ENCODE measurements at regions not wholly inside any gene's neighbourhood (a gene's known extent, or its start where the extent isn't known, plus 50 kb on each side); places are given as distances from the start of the nearest gene placed in this dataset.

GRCh38 chr18:46407486-46408166 lies 249.4 kb downstream of the LOXHD1 start:
- intact Hi-C loops (cut with micrococcal nuclease; ENCODE audit: unreplicated experiment): loop anchor here (2.0 kb wide), 1 partner anchor 251 kb away; no protein-coding TSS in a partner anchor
- ChIA-PET POLR2A (no interaction called here), CTCF (no interaction called here)
- Mint-ChIP-seq H3K27me3 (ENCODE audit: insufficient read depth, unreplicated experiment) (peaks cover 15% of the 10 kb centered on the region), H3K36me3 (ENCODE audit: insufficient read depth, unreplicated experiment) (no peaks in the 10 kb centered on the region), H3K4me3 (ENCODE audit: unreplicated experiment) (no peak overlapping the region), H3K27ac (ENCODE audit: unreplicated experiment) (no peak overlapping the region), H3K9me3 (ENCODE audit: unreplicated experiment) (no peaks in the 10 kb centered on the region), H3K4me1 (ENCODE audit: low read depth, unreplicated experiment) (peaks cover 6% of the 10 kb centered on the region)
- Histone ChIP-seq H3K4me3 (ENCODE audit: low read depth, low read length) (no peak overlapping the region), H3K27me3 (replicated peaks; ENCODE audit: control insufficient read depth, insufficient read depth, low read length) (no peaks in the 10 kb centered on the region), H3K36me3 (ENCODE audit: control insufficient read depth, insufficient read depth, low read length) (no peaks in the 10 kb centered on the region), H3K4me1 (no peaks in the 10 kb centered on the region), H3K9me3 (no peaks in the 10 kb centered on the region)
- BruUV-seq (replicated peaks): no TSS peak
- DNase-seq: no peak
- no peak for TF ChIP-seq CTCF (IDR thresholded peaks at IDR 0.05; ENCODE audit: insufficient read depth in 1 of 2, low read depth in 1 of 2, low read length in 1 of 2, severe bottlenecking in 1 of 2, unreplicated experiment in 1 of 2)

GRCh38 chr18:46408334-46408987 lies 248.6 kb downstream of the LOXHD1 start:
- CTCF ChIA-PET: interaction anchor here (0.5 kb wide), 1 partner anchor 235 kb away, joined by 3 read pairs; no protein-coding TSS in a partner anchor
- Mint-ChIP-seq H3K36me3 (ENCODE audit: insufficient read depth, unreplicated experiment) (no peaks in the 10 kb centered on the region), H3K4me3 (ENCODE audit: unreplicated experiment) (no peak overlapping the region), H3K9me3 (ENCODE audit: unreplicated experiment) (no peaks in the 10 kb centered on the region), H3K4me1 (ENCODE audit: low read depth, unreplicated experiment) (peaks cover 6% of the 10 kb centered on the region), H3K27me3 (ENCODE audit: insufficient read depth, unreplicated experiment) (peaks cover 15% of the 10 kb centered on the region), H3K27ac (ENCODE audit: unreplicated experiment) (no peak overlapping the region)
- peak in 1 of 2 experiments; percentile 4 for DNase-seq
- no peaks in the 10 kb centered on the region for H3K4me1 ChIP-seq
- intact Hi-C loops (cut with micrococcal nuclease; ENCODE audit: unreplicated experiment): loop anchor here (2.0 kb wide), 1 partner anchor 250 kb away; no protein-coding TSS in a partner anchor
- no peak overlapping the region for H3K4me3 ChIP-seq (ENCODE audit: low read depth, low read length)
- no peaks in the 10 kb centered on the region for H3K36me3 ChIP-seq (ENCODE audit: control insufficient read depth, insufficient read depth, low read length)
- no TSS peak for BruUV-seq (replicated peaks)
- POLR2A ChIA-PET: no interaction called here
- no peak for TF ChIP-seq CTCF (IDR thresholded peaks at IDR 0.05; ENCODE audit: insufficient read depth in 1 of 2, low read depth in 1 of 2, low read length in 1 of 2, severe bottlenecking in 1 of 2, unreplicated experiment in 1 of 2)
- H3K27me3 ChIP-seq (replicated peaks; ENCODE audit: control insufficient read depth, insufficient read depth, low read length): no peaks in the 10 kb centered on the region
- no peaks in the 10 kb centered on the region for H3K9me3 ChIP-seq

- H3K9me3 Mint-ChIP-seq (ENCODE audit: unreplicated experiment): no peaks in the 10 kb centered on the region
- intact Hi-C loops (cut with micrococcal nuclease; ENCODE audit: unreplicated experiment): no loop called here
- Histone ChIP-seq H3K9me3 (no peaks in the 10 kb centered on the region), H3K27me3 (replicated peaks; ENCODE audit: control insufficient read depth, insufficient read depth, low read length) (no peaks in the 10 kb centered on the region), H3K36me3 (ENCODE audit: control insufficient read depth, insufficient read depth, low read length) (no peaks in the 10 kb centered on the region), H3K4me3 (ENCODE audit: low read depth, low read length) (no peak overlapping the region), H3K4me1 (no peaks in the 10 kb centered on the region)
- peaks cover 6% of the 10 kb centered on the region for H3K4me1 Mint-ChIP-seq (ENCODE audit: low read depth, unreplicated experiment)
- ChIA-PET CTCF (no interaction called here), POLR2A (no interaction called here)
- no peak overlapping the region for H3K4me3 Mint-ChIP-seq (ENCODE audit: unreplicated experiment)
- no peak for TF ChIP-seq CTCF (IDR thresholded peaks at IDR 0.05; ENCODE audit: insufficient read depth in 1 of 2, low read depth in 1 of 2, low read length in 1 of 2, severe bottlenecking in 1 of 2, unreplicated experiment in 1 of 2)
- H3K27ac Mint-ChIP-seq (ENCODE audit: unreplicated experiment): no peak overlapping the region
- DNase-seq: no peak
- peaks cover 8% of the 10 kb centered on the region for H3K27me3 Mint-ChIP-seq (ENCODE audit: insufficient read depth, unreplicated experiment)
- H3K36me3 Mint-ChIP-seq (ENCODE audit: insufficient read depth, unreplicated experiment): no peaks in the 10 kb centered on the region
- no TSS peak for BruUV-seq (replicated peaks)
Observed at GRCh38 chr18:46411191-46411828, 245.7 kb downstream of the LOXHD1 start.

Data from Caco-2 (cell line).